CD4-positive, alpha-beta T cell (primary cell): ENCODE measurements at regions not wholly inside any gene's neighbourhood (a gene's known extent, or its start where the extent isn't known, plus 50 kb on each side); places are given as distances from the start of the nearest gene placed in this dataset.

ENCODE experiments used
- ATAC-seq: fragments of 200-7000 bp; cut with Tn5 transposase; one replicate; pipeline ENCODE4 v1.10.0; 2022; ENCODE audit warnings: mild to moderate bottlenecking; ENCODE audit not compliant: poor library complexity
- CTCF ChIA-PET: fragments of 350-600 bp; sonication (Branson Sonifier 250); formaldehyde crosslinking; loops from one replicate; lab custom pipeline; 2021; ENCODE audit warnings: antibody characterized with exemption, inconsistent platforms; lab: Charles Lee
- POLR2A ChIA-PET: fragments of 350-600 bp; sonication (Branson Sonifier 250); formaldehyde crosslinking; loops from one replicate; lab custom pipeline; 2021; ENCODE audit warnings: antibody characterized with exemption, inconsistent platforms; lab: Charles Lee
- DNase-seq, 14 experiments: peaks; one replicate each; pipeline ENCODE4 v3.0.0-alpha.2; 2013 to 2020; ENCODE audit warnings: mixed read lengths in 2 of 14
- H3K27ac ChIP-seq, 2 donors: one replicate each; pipeline versions ENCODE4 v1.5.1 to v1.7.0; 2013; ENCODE audit warnings: low read length in 2 of 2, low read depth in 1 of 2, mild to moderate bottlenecking in 1 of 2
- H3K27me3 ChIP-seq, 2 experiments: 1 replicate in 1 of 2; 2 replicates in 1 of 2; pipeline versions ENCODE4 v1.6.1 to v1.7.0; 2013; ENCODE audit warnings: low read length in 2 of 2, control low read depth in 1 of 2, mild to moderate bottlenecking in 1 of 2, moderate library complexity in 1 of 2; ENCODE audit not compliant: insufficient read depth in 2 of 2, control insufficient read depth in 1 of 2
- H3K36me3 ChIP-seq: one replicate; pipeline ENCODE4 v1.6.1; 2013; ENCODE audit warnings: low read length, control low read depth; ENCODE audit not compliant: insufficient read depth
- H3K4me1 ChIP-seq: one replicate; pipeline ENCODE4 v1.6.1; 2013; ENCODE audit warnings: low read length, control low read depth; ENCODE audit not compliant: insufficient read depth
- H3K4me3 ChIP-seq: one replicate; pipeline ENCODE4 v1.5.1; 2013; ENCODE audit warnings: mild to moderate bottlenecking, low read length, moderate library complexity
- H3K9me3 ChIP-seq, 2 experiments: 1 replicate in 1 of 2; 2 replicates in 1 of 2; pipeline versions ENCODE4 v1.6.1 to v1.7.0; 2013; ENCODE audit warnings: low read length in 2 of 2, mild to moderate bottlenecking in 2 of 2, control low read depth in 1 of 2, moderate library complexity in 1 of 2; ENCODE audit not compliant: control insufficient read depth in 1 of 2, insufficient read depth in 1 of 2
- H3K27ac Mint-ChIP-seq: one replicate; pipeline ENCODE4 v1.8.0; 2020; ENCODE audit warnings: mixed read lengths
- H3K27me3 Mint-ChIP-seq: one replicate; pipeline ENCODE4 v1.8.0; 2021; ENCODE audit warnings: mixed read lengths
- H3K36me3 Mint-ChIP-seq: one replicate; pipeline ENCODE4 v1.8.0; 2021; ENCODE audit warnings: low read depth, mixed read lengths
- H3K4me1 Mint-ChIP-seq: one replicate; pipeline ENCODE4 v1.8.0; 2021; ENCODE audit warnings: low read depth, mixed read lengths
- H3K4me3 Mint-ChIP-seq: one replicate; pipeline ENCODE4 v1.8.0; 2020; ENCODE audit warnings: mild to moderate bottlenecking, mixed read lengths
- H3K9me3 Mint-ChIP-seq: one replicate; pipeline ENCODE4 v1.8.0; 2020; ENCODE audit warnings: mixed read lengths
- intact Hi-C, 2 experiments: fragments of 100-400 bp; cut with DNase I in 1 of 2; cut with micrococcal nuclease in 1 of 2; formaldehyde crosslinking; loops; one replicate each; pipeline versions ENCODE4 v1.15.1 to v1.9.0; 2023 to 2025; cut with DNase I, micrococcal nuclease
- TF ChIP-seq, protein P1 (sequence below): fragments of 200-600 bp; IDR thresholded peaks from one replicate; pipeline ENCODE4 v1.8.0; 2022; ENCODE audit warnings: antibody characterized with exemption, mild to moderate bottlenecking

DNA sequence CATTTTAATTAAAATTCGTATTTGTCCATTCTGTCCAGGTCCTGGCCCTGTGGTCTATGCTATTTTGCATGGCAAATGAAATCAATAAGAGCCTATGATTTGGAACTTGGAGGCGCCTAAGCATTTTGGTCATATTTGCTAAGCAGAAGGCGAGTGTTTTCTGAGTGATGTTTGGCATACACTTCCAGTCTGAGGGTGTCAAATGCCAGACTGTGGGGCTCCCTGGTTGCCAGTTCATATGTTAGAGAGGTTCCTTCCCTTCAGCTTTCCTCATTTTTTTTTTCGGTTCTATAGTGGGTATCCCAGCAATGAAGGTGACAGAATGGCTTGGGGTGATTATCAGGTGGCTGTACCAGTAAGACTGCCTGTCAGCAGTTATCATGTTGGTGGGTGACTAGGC, 1007.8 kb upstream of the WWC1 start:
- H3K4me3 ChIP-seq, result no peak overlapping the region
- Mint-ChIP-seq H3K27ac (no peak overlapping the region), H3K27me3 (no peaks in the 10 kb centered on the region), H3K4me3 (no peak overlapping the region), H3K36me3 (no peaks in the 10 kb centered on the region), H3K9me3 (peaks cover 15% of the 10 kb centered on the region), H3K4me1 (no peaks in the 10 kb centered on the region)
- peaks cover 0 to 14% of the 10 kb centered on the region in 2 experiments for H3K9me3 ChIP-seq
- ChIA-PET CTCF (no interaction called here), POLR2A (no interaction called here)
- DNase-seq (no peak), ATAC-seq (no peak)
- H3K36me3 ChIP-seq, result no peaks in the 10 kb centered on the region
- no peaks in the 10 kb centered on the region for H3K27me3 ChIP-seq
- no peaks in the 10 kb centered on the region for H3K4me1 ChIP-seq
- TF ChIP-seq, protein P1, sequence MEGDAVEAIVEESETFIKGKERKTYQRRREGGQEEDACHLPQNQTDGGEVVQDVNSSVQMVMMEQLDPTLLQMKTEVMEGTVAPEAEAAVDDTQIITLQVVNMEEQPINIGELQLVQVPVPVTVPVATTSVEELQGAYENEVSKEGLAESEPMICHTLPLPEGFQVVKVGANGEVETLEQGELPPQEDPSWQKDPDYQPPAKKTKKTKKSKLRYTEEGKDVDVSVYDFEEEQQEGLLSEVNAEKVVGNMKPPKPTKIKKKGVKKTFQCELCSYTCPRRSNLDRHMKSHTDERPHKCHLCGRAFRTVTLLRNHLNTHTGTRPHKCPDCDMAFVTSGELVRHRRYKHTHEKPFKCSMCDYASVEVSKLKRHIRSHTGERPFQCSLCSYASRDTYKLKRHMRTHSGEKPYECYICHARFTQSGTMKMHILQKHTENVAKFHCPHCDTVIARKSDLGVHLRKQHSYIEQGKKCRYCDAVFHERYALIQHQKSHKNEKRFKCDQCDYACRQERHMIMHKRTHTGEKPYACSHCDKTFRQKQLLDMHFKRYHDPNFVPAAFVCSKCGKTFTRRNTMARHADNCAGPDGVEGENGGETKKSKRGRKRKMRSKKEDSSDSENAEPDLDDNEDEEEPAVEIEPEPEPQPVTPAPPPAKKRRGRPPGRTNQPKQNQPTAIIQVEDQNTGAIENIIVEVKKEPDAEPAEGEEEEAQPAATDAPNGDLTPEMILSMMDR, result no peak
- H3K27ac ChIP-seq, result no peak overlapping the region
- intact Hi-C loops, result no loop called here

DNA sequence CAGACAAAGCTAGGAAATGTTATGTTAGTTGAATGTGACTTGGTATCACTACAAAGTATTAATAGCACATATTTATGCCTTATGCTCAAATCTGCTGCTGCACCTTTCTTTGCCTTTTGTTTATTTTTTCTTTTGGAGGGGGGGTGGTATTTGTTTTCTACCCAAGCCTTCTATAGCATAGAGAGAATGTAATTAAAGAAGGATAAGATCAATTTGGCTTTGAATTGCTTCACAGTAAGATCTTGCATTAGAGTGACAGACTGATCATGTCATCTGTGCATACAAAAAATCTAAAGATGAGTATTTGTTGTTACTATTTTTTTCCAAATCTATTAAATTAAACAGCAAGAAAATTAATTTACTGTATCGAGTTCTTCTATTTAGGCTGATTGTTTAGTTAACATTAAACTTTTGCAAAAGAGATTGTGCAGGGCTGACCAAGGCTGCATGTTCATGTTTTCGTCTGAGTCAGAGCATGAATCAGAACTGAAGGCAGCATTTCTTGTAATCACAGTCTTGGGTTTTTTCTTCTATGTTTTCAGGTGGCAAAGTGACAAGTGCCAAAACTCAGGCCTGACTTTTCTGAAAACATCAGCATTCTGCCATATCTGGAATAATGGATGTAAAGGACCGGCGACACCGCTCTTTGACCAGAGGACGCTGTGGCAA, 1007.1 kb upstream of the WWC1 start:
- Histone ChIP-seq H3K9me3 (peaks cover 0 to 14% of the 10 kb centered on the region in 2 experiments), H3K4me1 (no peaks in the 10 kb centered on the region), H3K27me3 (no peaks in the 10 kb centered on the region), H3K36me3 (no peaks in the 10 kb centered on the region), H3K27ac (no peak overlapping the region), H3K4me3 (no peak overlapping the region)
- no peaks in the 10 kb centered on the region for H3K36me3 Mint-ChIP-seq
- ChIA-PET POLR2A (no interaction called here), CTCF (no interaction called here)
- H3K27ac Mint-ChIP-seq, result no peak overlapping the region
- H3K27me3 Mint-ChIP-seq, result no peaks in the 10 kb centered on the region
- no peak overlapping the region for H3K4me3 Mint-ChIP-seq
- DNase-seq, result no peak
- ATAC-seq, result no peak
- peaks cover 10% of the 10 kb centered on the region for H3K9me3 Mint-ChIP-seq
- intact Hi-C loops, result no loop called here
- TF ChIP-seq, protein P1, result no peak
- no peaks in the 10 kb centered on the region for H3K4me1 Mint-ChIP-seq

DNA sequence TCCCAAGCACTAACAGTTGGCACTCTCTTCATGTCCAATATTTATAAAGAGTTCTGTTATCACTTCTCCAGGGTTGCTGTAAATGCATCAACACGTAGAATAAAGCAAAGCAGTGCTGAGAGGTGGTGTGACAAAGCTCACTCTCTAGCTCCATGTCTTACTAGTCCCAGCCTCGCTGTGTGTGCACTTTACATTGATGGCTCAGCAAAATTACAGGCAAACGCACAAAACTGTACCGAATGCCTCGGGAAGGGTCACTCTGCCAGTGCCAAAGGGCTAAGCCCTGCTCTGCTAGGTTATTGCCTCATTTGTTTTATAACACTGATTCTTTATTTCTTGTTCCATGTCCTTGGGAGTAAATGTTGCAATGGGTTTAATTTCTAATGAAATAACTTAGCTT, 1005.9 kb upstream of the WWC1 start:
- ATAC-seq (no peak), DNase-seq (no peak)
- Mint-ChIP-seq H3K4me3 (no peak overlapping the region), H3K27ac (no peak overlapping the region), H3K4me1 (no peaks in the 10 kb centered on the region), H3K36me3 (no peaks in the 10 kb centered on the region), H3K27me3 (no peaks in the 10 kb centered on the region), H3K9me3 (peaks cover 7% of the 10 kb centered on the region)
- Histone ChIP-seq H3K27me3 (no peaks in the 10 kb centered on the region), H3K4me1 (no peaks in the 10 kb centered on the region), H3K27ac (no peak overlapping the region), H3K36me3 (no peaks in the 10 kb centered on the region), H3K4me3 (no peak overlapping the region), H3K9me3 (peaks cover 0 to 14% of the 10 kb centered on the region in 2 experiments)
- TF ChIP-seq, protein P1, result no peak
- intact Hi-C loops, result no loop called here
- POLR2A ChIA-PET, result no interaction called here
- CTCF ChIA-PET, result no interaction called here
